SK-N-SH treated with all-trans-retinoic acid at 6 μM for 48 hours (cell line): ENCODE measurements at regions not wholly inside any gene's neighbourhood (a gene's known extent, or its start where the extent isn't known, plus 50 kb on each side); places are given as distances from the start of the nearest gene placed in this dataset.

Experiments used
- OSR1 ChIP-seq: fragments of 250-450 bp; sonication (Bioruptor Pico); IDR thresholded peaks from 2 replicates; pipeline ENCODE4 v1.8.0; 2022; ENCODE audit warnings: moderate library complexity, mild to moderate bottlenecking, inconsistent platforms
- PATZ1 ChIP-seq: fragments of 250-450 bp; sonication (Bioruptor Pico); IDR thresholded peaks from 2 replicates; pipeline ENCODE4 v1.8.0; 2020; ENCODE audit warnings: mild to moderate bottlenecking, moderate library complexity, borderline replicate concordance
- PPARA ChIP-seq: fragments of 250-450 bp; sonication (Bioruptor Pico); IDR thresholded peaks from 2 replicates; pipeline ENCODE4 v1.5.0; 2020; ENCODE audit warnings: mild to moderate bottlenecking, borderline replicate concordance
- ZNF565 ChIP-seq: fragments of 450-650 bp; formaldehyde crosslinking; conservative IDR thresholded peaks from 2 replicates; pipeline ENCODE4 v1.5.0; 2020; ENCODE audit warnings: low read depth, mild to moderate bottlenecking, moderate library complexity

GRCh38 chr2:163401481-163401880, 334.3 kb downstream of the FIGN start:
- no peak for TF ChIP-seq OSR1
- TF ChIP-seq PPARA (CRISPR knock-in tag): no peak
- TF ChIP-seq PATZ1 (CRISPR knock-in tag): no peak
- TF ChIP-seq ZNF565 (CRISPR knock-in tag): no peak
